H9 (cell line): ENCODE measurements at regions not wholly inside any gene's neighbourhood (a gene's known extent, or its start where the extent isn't known, plus 50 kb on each side); places are given as distances from the start of the nearest gene placed in this dataset.
A peak's percentile ranks its signal among the peaks of the same experiment; 100 is the strongest.
"Not testable (repeated sequence)": the region's sequence is repeated elsewhere in the genome, so short reads cannot be mapped to it uniquely, and the experiment has no call there.

Source experiments
- DNase-seq: peaks from one replicate; pipeline ENCODE4 v3.0.0-alpha.2; 2017
- H2AFZ ChIP-seq: one replicate; pipeline ENCODE4 v1.6.1; 2013; ENCODE audit warnings: mild to moderate bottlenecking, low read length, control low read depth, moderate library complexity
- H2AK5ac ChIP-seq: 2 replicates; pipeline ENCODE4 v1.6.1; 2013; ENCODE audit warnings: low read length, control low read depth, mixed read lengths; ENCODE audit not compliant: insufficient read length
- H2BK120ac ChIP-seq: one replicate; pipeline ENCODE4 v1.6.1; 2013; ENCODE audit warnings: low read depth, mild to moderate bottlenecking, low read length, control low read depth, inconsistent platforms; ENCODE audit not compliant: poor library complexity, severe bottlenecking
- H2BK12ac ChIP-seq: 2 replicates; pipeline ENCODE4 v1.6.1; 2013; ENCODE audit warnings: low read length, control low read depth, mixed read lengths, low read depth; ENCODE audit not compliant: insufficient read length
- H2BK15ac ChIP-seq: 2 replicates; pipeline ENCODE4 v1.6.1; 2013; ENCODE audit warnings: low read depth, low read length, control low read depth
- H2BK20ac ChIP-seq: one replicate; pipeline ENCODE4 v1.6.1; 2013; ENCODE audit warnings: low read depth, mild to moderate bottlenecking, low read length, control low read depth, inconsistent platforms; ENCODE audit not compliant: poor library complexity, severe bottlenecking
- H2BK5ac ChIP-seq: 2 replicates; pipeline ENCODE4 v1.6.1; 2013; ENCODE audit warnings: low read length, control low read depth, mixed read lengths; ENCODE audit not compliant: insufficient read length
- H3K14ac ChIP-seq: 2 replicates; pipeline ENCODE4 v1.6.1; 2013; ENCODE audit warnings: low read length, control low read depth; ENCODE audit not compliant: insufficient read depth
- H3K18ac ChIP-seq: 2 replicates; pipeline ENCODE4 v1.6.1; 2013; ENCODE audit warnings: low read depth, mild to moderate bottlenecking, mixed read lengths, low read length, control low read depth; ENCODE audit not compliant: insufficient read length
- H3K23ac ChIP-seq: 2 replicates; pipeline ENCODE4 v1.6.1; 2013; ENCODE audit warnings: low read length, control low read depth, mixed read lengths, low read depth; ENCODE audit not compliant: insufficient read length
- H3K23me2 ChIP-seq: 2 replicates; pipeline ENCODE4 v1.6.1; 2013; ENCODE audit warnings: low read depth, mild to moderate bottlenecking, mixed read lengths, low read length, control low read depth; ENCODE audit not compliant: insufficient read length, poor library complexity, severe bottlenecking
- H3K27ac ChIP-seq: 2 replicates; pipeline ENCODE4 v1.5.1; 2013; ENCODE audit warnings: low read length, control low read depth, mixed read lengths, low read depth; ENCODE audit not compliant: insufficient read length
- H3K27me3 ChIP-seq: 2 replicates; pipeline ENCODE4 v1.6.1; 2013; ENCODE audit warnings: low read length, control low read depth, inconsistent platforms; ENCODE audit not compliant: insufficient read depth
- H3K4ac ChIP-seq: 2 replicates; pipeline ENCODE4 v1.6.1; 2013; ENCODE audit warnings: low read depth, mild to moderate bottlenecking, control low read depth, inconsistent platforms, low read length, moderate library complexity
- H3K4me1 ChIP-seq: 2 replicates; pipeline ENCODE4 v1.6.1; 2013; ENCODE audit warnings: low read length, control low read depth, inconsistent platforms; ENCODE audit not compliant: insufficient read depth
- H3K4me2 ChIP-seq: 2 replicates; pipeline ENCODE4 v1.6.1; 2013; ENCODE audit warnings: low read length, control low read depth, mixed read lengths; ENCODE audit not compliant: insufficient read length, insufficient read depth
- H3K56ac ChIP-seq: 2 replicates; pipeline ENCODE4 v1.6.1; 2013; ENCODE audit warnings: low read depth, mild to moderate bottlenecking, mixed read lengths, low read length, control low read depth; ENCODE audit not compliant: insufficient read length
- H3K79me1 ChIP-seq: 2 replicates; pipeline ENCODE4 v1.6.1; 2013; ENCODE audit warnings: low read depth, mild to moderate bottlenecking, moderate library complexity, low read length, control low read depth, inconsistent platforms; ENCODE audit not compliant: insufficient read depth, poor library complexity, severe bottlenecking
- H3K79me2 ChIP-seq: 2 replicates; pipeline ENCODE4 v1.6.1; 2013; ENCODE audit warnings: low read length, control low read depth, inconsistent platforms; ENCODE audit not compliant: insufficient read depth
- H3K9ac ChIP-seq: 2 replicates; pipeline ENCODE4 v1.6.1; 2013; ENCODE audit warnings: low read length, control low read depth, mixed read lengths; ENCODE audit not compliant: insufficient read length; ENCODE audit errors: extremely low read depth
- H3K9me3 ChIP-seq: one replicate; pipeline ENCODE4 v1.6.1; 2013; ENCODE audit warnings: low read depth, low read length, inconsistent platforms; ENCODE audit not compliant: control insufficient read depth
- H3T11ph ChIP-seq: one replicate; pipeline ENCODE4 v1.6.1; 2013; ENCODE audit warnings: mild to moderate bottlenecking, low read length, control low read depth, inconsistent platforms
- H4K20me1 ChIP-seq: one replicate; pipeline ENCODE4 v1.6.1; 2013; ENCODE audit not compliant: control insufficient read depth, insufficient read length, insufficient read depth
- H4K5ac ChIP-seq: 2 replicates; pipeline ENCODE4 v1.6.1; 2013; ENCODE audit warnings: low read depth, mild to moderate bottlenecking, mixed read lengths, low read length, control low read depth; ENCODE audit not compliant: insufficient read length
- H4K8ac ChIP-seq: replicated peaks from 2 replicates; pipeline ENCODE4 v1.6.1; 2013; ENCODE audit warnings: low read length, control low read depth, mixed read lengths, low read depth; ENCODE audit not compliant: insufficient read length
- H4K91ac ChIP-seq: 2 replicates; pipeline ENCODE4 v1.6.1; 2013; ENCODE audit warnings: low read depth, mild to moderate bottlenecking, moderate library complexity, mixed read lengths, low read length, control low read depth; ENCODE audit not compliant: insufficient read length
- H3K27ac Mint-ChIP-seq, 3 experiments: 2 replicates in 2 of 3; 3 replicates in 1 of 3; pipeline ENCODE4 v1.8.0; 2020 to 2021; ENCODE audit warnings: mixed read lengths in 3 of 3, mild to moderate bottlenecking in 1 of 3, moderate library complexity in 1 of 3
- H3K27me3 Mint-ChIP-seq: 2 replicates; pipeline ENCODE4 v1.8.0; 2021; ENCODE audit warnings: low read depth, mild to moderate bottlenecking, moderate library complexity, mixed read lengths
- H3K36me3 Mint-ChIP-seq, 3 experiments: 2 replicates in 2 of 3; 3 replicates in 1 of 3; pipeline ENCODE4 v1.8.0; 2020 to 2021; ENCODE audit warnings: low read depth in 3 of 3, mixed read lengths in 3 of 3; ENCODE audit not compliant: insufficient read depth in 1 of 3
- H3K4me1 Mint-ChIP-seq, 2 experiments: 2 replicates each; pipeline ENCODE4 v1.8.0; 2020; ENCODE audit warnings: mixed read lengths in 2 of 2
- H3K4me3 Mint-ChIP-seq, 2 experiments: 2 replicates in 1 of 2; 3 replicates in 1 of 2; pipeline ENCODE4 v1.8.0; 2020 to 2021; ENCODE audit warnings: mild to moderate bottlenecking in 2 of 2, mixed read lengths in 2 of 2, moderate library complexity in 1 of 2
- H3K9me3 Mint-ChIP-seq, 2 experiments: 2 replicates in 1 of 2; 3 replicates in 1 of 2; pipeline ENCODE4 v1.8.0; 2020; ENCODE audit warnings: mild to moderate bottlenecking in 2 of 2, mixed read lengths in 2 of 2, moderate library complexity in 1 of 2
- WGBS: extraction: QIAGEN DNeasy Blood & Tissue Kit; methylation state at CpG from one replicate; pipeline ENCODE4 v1.1.7; 2013; ENCODE audit warnings: missing lambda C conversion rate, low lambda C conversion rate, mixed read lengths; ENCODE audit not compliant: insufficient read length; ENCODE audit errors: extremely low coverage; 5-methylcytosine and 5-hydroxymethylcytosine counted together

GRCh38 chr9:40992472-40992821 lies 136.0 kb downstream of the FOXD4L6 start:
- H3K4me2 ChIP-seq, result peak overlapping the region; percentile 8

More at GRCh38 chr9:40992472-40992821, 136.0 kb downstream of the FOXD4L6 start:
- H3K4me1 ChIP-seq, H2BK5ac ChIP-seq, H3K79me2 ChIP-seq, H3T11ph ChIP-seq, H3K4me1 Mint-ChIP-seq, H3K14ac ChIP-seq, H3K56ac ChIP-seq, H2BK12ac ChIP-seq, H2BK15ac ChIP-seq, H3K27me3 ChIP-seq, H3K23me2 ChIP-seq, H4K20me1 ChIP-seq, H3K79me1 ChIP-seq, H3K23ac ChIP-seq, H3K4me3 Mint-ChIP-seq, H3K9me3 ChIP-seq, H4K91ac ChIP-seq, H3K27ac ChIP-seq, H4K8ac ChIP-seq, H3K18ac ChIP-seq, H2BK20ac ChIP-seq, H2BK120ac ChIP-seq, H3K4ac ChIP-seq, H4K5ac ChIP-seq, H2AK5ac ChIP-seq, H2AFZ ChIP-seq: not testable (repeated sequence)
- H3K9me3 Mint-ChIP-seq, result peaks cover 52 to 64% of the 10 kb centered on the region in 2 experiments
- peak overlapping the region; percentile 82 to 97 (median 87); a peak in 5 of 7 replicates for H3K27ac Mint-ChIP-seq
- DNase-seq, result peak; percentile 34
- H3K9ac ChIP-seq, result peak overlapping the region; percentile 79
- peaks cover 0 to 22% (median 6%) of the 10 kb centered on the region in 3 experiments; a peak in 5 of 7 replicates for H3K36me3 Mint-ChIP-seq
- peaks cover 19% of the 10 kb centered on the region for H3K27me3 Mint-ChIP-seq
- WGBS, result no CpG with 5 or more reads among the region's 25 CpGs
